PC-9 (cell line): ENCODE measurements at regions not wholly inside any gene's neighbourhood (a gene's known extent, or its start where the extent isn't known, plus 50 kb on each side); places are given as distances from the start of the nearest gene placed in this dataset.

Experiments used
- EZH2 ChIP-seq: fragments of 200-600 bp; sonication (generic); IDR thresholded peaks from 2 replicates; pipeline ENCODE4 v1.8.0; 2017; ENCODE audit warnings: antibody characterized with exemption, low read depth
- TF ChIP-seq, protein P1 (sequence below): fragments of 200-600 bp; sonication (generic); conservative IDR thresholded peaks from 2 replicates; pipeline ENCODE4 v1.6.1; 2017; ENCODE audit warnings: mixed run types, antibody characterized with exemption, mild to moderate bottlenecking, moderate library complexity

DNA sequence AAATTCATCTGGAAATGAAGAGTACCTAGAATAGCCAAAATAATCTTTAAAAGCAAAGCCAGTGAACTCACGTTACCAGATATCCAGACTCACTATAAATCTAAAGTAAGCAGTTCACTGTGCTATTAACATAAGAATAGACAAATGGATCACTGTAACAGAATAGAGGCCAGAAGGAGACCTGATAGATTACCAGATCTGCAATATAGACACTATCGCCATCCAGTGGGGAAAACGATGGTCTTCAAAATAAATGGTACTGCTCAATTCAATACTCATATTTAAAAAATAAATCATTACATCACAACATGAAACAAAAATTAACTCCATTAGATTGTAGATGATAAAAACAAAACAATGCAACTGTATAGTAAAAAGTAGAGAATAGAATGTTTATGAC is 158.6 kb upstream of the CDH8 start:
- TF ChIP-seq, protein P1, sequence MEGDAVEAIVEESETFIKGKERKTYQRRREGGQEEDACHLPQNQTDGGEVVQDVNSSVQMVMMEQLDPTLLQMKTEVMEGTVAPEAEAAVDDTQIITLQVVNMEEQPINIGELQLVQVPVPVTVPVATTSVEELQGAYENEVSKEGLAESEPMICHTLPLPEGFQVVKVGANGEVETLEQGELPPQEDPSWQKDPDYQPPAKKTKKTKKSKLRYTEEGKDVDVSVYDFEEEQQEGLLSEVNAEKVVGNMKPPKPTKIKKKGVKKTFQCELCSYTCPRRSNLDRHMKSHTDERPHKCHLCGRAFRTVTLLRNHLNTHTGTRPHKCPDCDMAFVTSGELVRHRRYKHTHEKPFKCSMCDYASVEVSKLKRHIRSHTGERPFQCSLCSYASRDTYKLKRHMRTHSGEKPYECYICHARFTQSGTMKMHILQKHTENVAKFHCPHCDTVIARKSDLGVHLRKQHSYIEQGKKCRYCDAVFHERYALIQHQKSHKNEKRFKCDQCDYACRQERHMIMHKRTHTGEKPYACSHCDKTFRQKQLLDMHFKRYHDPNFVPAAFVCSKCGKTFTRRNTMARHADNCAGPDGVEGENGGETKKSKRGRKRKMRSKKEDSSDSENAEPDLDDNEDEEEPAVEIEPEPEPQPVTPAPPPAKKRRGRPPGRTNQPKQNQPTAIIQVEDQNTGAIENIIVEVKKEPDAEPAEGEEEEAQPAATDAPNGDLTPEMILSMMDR, result no peak
- TF ChIP-seq EZH2, result no peak
